GM19395 (cell line): ENCODE measurements at regions not wholly inside any gene's neighbourhood (a gene's known extent, or its start where the extent isn't known, plus 50 kb on each side); places are given as distances from the start of the nearest gene placed in this dataset.

ENCODE experiments used
- ATAC-seq: cut with Tn5 transposase; IDR thresholded peaks from one replicate; pipeline ENCODE4 v1.9.1; 2021; ENCODE audit warnings: mild to moderate bottlenecking, moderate library complexity; ENCODE audit not compliant: unreplicated experiment

- ATAC-seq: no peak
Measured at GRCh38 chr5:145129797-145130196, 705.3 kb downstream of the PRELID2 start.

GRCh38 chr5:145124806-145125205 lies 710.3 kb downstream of the PRELID2 start:
- ATAC-seq: no peak

- no peak for ATAC-seq
Measured at GRCh38 chr5:145118611-145119010, 716.5 kb downstream of the PRELID2 start.

- ATAC-seq: no peak
Measured at GRCh38 chr5:145118127-145118526, 717.0 kb downstream of the PRELID2 start.

- no peak for ATAC-seq
Measured at GRCh38 chr5:145117285-145117684, 717.9 kb downstream of the PRELID2 start.

GRCh38 chr5:145111420-145111819 lies 723.7 kb downstream of the PRELID2 start:
- no peak for ATAC-seq

- ATAC-seq: no peak
Measured at GRCh38 chr5:145110834-145111233, 724.3 kb downstream of the PRELID2 start.

- ATAC-seq: no peak
Measured at GRCh38 chr5:145110181-145110580, 725.0 kb downstream of the PRELID2 start.

GRCh38 chr5:145105384-145105783 lies 729.8 kb downstream of the PRELID2 start:
- no peak for ATAC-seq

GRCh38 chr5:145104106-145104505 lies 731.0 kb downstream of the PRELID2 start:
- no peak for ATAC-seq

- ATAC-seq: no peak
Measured at GRCh38 chr5:145101246-145101645, 733.9 kb downstream of the PRELID2 start.

- no peak for ATAC-seq
Measured at GRCh38 chr5:145090115-145090514, 745.0 kb downstream of the PRELID2 start.

- ATAC-seq: no peak
Measured at GRCh38 chr5:145084834-145085233, 750.3 kb downstream of the PRELID2 start.

GRCh38 chr5:145077028-145077427 lies 758.1 kb downstream of the PRELID2 start:
- ATAC-seq: no peak

GRCh38 chr5:145076040-145076439 lies 759.1 kb downstream of the PRELID2 start:
- ATAC-seq: no peak

- no peak for ATAC-seq
Measured at GRCh38 chr5:145072889-145073288, 762.3 kb downstream of the PRELID2 start.

GRCh38 chr5:145068721-145069120 lies 766.4 kb downstream of the PRELID2 start:
- ATAC-seq: no peak

- no peak for ATAC-seq
Measured at GRCh38 chr5:145062280-145063062, 772.7 kb downstream of the PRELID2 start.

GRCh38 chr5:145056800-145057199 lies 778.3 kb downstream of the PRELID2 start:
- ATAC-seq: peak; percentile 99

- no peak for ATAC-seq
Measured at GRCh38 chr5:145050181-145050580, 785.0 kb downstream of the PRELID2 start.

- no peak for ATAC-seq
Measured at GRCh38 chr5:145044970-145045369, 790.2 kb downstream of the PRELID2 start.

- ATAC-seq: no peak
Measured at GRCh38 chr5:145028626-145029025, 806.5 kb downstream of the PRELID2 start.

GRCh38 chr5:145027286-145027685 lies 807.9 kb downstream of the PRELID2 start:
- ATAC-seq: no peak
